ENCODE measurements at regions not wholly inside any gene's neighbourhood (a gene's known extent, or its start where the extent isn't known, plus 50 kb on each side); places are given as distances from the start of the nearest gene placed in this dataset.
"Not testable (repeated sequence)": the region's sequence is repeated elsewhere in the genome, so short reads cannot be mapped to it uniquely, and the experiment has no call there.

DNA sequence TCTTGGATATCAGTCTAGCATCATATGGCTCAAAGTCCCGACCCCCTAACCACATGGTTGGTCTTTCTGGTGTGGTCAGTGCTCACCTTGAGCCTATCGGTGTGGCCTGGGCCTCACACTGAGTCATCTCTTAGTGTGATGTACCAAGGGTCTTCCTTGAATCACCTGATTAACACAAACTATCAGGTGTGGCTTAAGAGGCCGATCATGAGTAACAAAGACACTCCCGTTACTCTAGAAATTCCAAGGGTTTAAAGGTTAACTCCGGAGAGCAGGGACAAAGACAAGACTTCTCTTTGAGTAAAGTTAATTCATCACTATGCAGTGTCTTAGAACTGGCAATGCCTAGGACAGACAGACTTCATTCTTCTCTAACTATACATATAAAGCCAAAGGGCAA lies 52.3 kb upstream of the ARMC3 start:
- no peak for DNase-seq (ENCODE audit: low read depth)

DNA sequence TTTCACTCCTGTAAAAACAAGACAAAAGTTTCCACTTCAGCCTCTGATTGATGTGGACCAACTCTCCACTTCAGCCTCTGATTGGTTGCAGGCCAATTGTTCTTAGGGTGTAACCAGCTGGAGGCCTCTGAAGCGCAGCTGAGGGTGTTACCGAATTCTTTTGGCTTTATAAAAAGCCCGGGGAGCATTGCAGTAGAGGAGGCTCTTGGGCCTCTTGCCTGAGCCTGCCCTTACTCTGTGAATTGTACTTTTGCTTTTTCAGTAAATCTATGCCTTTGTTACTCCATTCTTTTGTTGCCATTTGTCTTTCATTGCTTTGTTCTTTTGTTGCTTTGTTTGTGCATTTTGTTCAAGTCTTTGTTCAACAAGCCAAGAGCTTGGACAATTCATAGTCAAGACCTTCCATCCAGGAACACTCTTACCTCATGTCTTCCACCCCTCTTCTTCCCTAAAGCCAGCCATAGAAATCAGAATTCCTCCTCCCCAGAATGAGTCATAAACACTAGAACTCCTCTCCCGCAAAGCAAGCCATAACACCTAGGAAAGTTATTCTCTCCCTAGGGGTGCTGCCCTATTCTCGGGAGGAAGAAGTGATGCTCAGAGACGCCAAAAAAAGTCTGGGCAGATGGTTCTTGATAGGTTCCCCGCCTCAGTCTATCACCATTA lies 53.5 kb upstream of the ARMC3 start:
- no peak for DNase-seq (ENCODE audit: low read depth)

DNA sequence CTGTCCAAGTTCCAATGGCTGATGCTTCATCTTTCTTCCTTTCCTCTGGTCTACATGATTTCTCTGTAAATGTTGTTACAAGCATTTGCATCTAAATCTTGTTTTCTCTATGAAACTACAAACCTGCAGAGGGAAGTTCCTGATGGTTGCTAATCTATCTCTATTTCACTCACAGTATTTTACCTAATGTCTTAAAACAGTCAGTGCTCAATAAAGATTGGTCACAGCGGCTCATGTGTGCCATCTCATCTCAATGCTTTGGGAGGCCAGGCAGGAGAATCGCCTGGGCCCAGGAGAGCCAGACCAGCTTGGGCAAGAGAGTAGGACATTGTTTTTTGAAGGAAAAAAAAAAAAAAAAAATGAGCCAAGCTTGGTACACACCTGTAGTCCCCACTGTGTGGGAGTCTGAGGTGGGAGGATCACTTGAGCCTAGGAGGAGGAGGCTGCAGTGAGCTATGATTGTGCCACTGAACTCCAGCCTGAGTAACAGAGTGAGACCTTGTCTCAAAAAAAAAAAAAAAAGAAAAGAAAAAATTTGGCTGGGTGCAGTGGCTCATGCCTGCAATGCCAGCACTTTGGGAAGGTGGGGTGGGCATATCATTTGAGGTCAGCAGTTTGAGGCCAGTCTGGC lies 71.3 kb upstream of the ARMC3 start:
- DNase-seq (ENCODE audit: low read depth) = no peak

DNA sequence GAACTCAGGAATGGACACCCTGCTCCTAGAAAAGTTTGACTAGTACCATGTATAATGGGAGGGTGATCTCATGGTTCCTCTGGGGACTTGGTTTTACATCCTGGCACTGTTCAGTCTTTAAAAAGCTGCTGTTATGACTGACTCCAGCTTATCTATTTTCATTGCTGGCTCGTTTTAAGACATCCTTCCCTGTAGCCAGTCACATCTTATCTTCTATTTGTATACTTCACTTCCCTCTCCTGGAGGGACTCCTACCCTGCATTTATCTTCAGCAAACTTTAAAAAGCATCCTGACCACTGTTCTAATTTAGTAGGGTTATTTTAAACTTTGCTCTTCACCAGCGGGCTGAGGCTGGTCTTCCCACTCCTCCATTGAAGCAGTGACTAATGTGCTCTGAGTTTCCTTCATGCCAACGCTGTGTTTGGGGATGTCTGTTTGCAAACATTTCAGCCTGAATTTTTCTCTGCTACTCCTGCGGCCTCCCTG lies 72.9 kb upstream of the ARMC3 start:
- DNase-seq (ENCODE audit: low read depth) = no peak

DNA sequence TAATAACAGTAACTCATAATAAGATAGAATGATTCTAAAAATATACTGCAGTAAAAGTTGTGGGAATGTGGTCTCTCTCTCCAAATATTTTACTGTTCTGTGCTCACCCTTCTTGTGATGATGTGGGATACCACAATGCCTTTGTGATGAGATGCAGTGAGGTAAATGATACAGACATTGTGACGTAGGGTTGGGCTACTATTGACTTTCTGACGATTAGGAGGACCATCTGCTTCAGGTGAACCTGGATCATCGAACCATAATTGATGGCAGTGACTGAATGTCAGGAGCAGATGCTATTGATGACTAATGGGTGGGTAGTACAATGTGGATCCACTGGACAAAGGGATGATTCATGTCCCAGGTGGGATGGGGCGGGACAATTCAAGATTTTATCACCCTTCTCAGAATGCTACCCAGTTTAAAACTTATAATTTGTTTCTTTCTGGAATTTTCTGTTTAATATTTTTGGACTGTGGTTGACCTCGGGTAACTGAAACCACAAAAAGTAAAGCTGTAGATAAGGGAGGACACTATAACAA lies 73.9 kb upstream of the ARMC3 start:
- no peak for DNase-seq (ENCODE audit: low read depth)

DNA sequence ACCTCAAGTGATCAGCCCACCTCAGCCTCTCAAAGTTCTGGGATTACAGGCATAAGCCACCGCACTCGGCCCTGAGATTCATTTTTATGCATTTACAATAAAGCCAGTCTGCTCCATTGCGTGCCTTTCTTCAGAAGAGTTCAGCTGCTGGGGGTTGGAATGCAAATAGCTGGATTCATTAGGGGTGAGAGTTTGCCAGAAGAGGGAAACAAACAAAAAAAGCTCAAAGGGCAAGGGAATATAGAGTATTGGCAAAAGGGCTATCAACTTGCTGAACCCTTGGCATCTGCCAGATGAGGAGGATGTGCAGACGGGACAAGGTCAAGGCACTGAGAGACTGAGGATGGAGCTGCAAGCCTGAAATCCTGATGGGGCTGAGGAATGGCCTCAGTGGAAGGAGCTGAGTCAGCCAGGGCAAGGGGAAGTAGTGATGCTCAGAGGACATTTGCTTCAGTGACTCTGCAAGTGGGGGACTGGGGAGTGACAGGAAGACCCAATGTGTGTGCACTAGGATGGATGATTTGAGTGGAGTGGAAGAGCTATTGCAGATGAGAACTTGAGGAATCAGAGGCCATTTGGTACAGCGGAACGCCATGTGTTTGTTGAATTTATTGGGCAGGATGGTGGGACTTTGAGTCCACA lies 75.0 kb upstream of the ARMC3 start:
- no peak for DNase-seq (ENCODE audit: low read depth)

DNA sequence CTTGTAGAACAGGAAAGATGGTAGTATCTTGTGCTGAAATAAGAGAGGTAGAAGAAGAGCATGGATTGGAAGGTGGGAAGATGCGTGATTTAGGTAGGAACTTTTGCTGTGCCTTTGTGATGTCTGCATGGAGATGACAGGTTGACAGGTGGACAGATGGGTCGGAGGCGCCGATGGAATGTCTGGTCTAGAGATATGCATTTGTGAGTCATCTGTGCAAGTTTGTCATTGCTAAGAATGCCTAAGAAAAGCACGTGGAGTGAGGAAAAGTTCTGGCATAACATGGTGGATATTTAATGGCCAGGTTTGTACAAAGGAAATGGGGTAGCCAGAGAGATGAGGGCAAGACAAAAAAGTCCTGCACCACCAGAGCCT lies 76.0 kb upstream of the ARMC3 start:
- no peak for DNase-seq (ENCODE audit: low read depth)

DNA sequence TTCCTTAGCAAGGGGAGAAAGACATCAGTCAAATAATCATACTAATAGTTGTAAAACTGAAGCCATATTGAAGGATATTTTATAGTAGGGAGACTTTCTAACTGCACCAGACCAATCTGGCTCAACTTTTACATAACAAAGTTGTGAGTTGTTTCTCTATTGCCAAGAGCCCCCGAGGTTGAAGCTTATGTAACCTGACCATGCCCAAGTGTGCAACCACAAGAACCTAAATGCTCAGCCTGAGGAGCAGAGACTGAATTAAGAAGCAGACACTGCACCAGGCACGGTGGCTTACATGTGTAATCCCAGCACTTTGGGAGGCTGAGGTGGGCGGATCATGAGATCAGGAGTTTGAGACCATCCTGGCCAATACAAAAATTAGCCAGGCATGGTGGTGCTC lies 77.3 kb upstream of the ARMC3 start:
- no peak for DNase-seq (ENCODE audit: low read depth)

DNA sequence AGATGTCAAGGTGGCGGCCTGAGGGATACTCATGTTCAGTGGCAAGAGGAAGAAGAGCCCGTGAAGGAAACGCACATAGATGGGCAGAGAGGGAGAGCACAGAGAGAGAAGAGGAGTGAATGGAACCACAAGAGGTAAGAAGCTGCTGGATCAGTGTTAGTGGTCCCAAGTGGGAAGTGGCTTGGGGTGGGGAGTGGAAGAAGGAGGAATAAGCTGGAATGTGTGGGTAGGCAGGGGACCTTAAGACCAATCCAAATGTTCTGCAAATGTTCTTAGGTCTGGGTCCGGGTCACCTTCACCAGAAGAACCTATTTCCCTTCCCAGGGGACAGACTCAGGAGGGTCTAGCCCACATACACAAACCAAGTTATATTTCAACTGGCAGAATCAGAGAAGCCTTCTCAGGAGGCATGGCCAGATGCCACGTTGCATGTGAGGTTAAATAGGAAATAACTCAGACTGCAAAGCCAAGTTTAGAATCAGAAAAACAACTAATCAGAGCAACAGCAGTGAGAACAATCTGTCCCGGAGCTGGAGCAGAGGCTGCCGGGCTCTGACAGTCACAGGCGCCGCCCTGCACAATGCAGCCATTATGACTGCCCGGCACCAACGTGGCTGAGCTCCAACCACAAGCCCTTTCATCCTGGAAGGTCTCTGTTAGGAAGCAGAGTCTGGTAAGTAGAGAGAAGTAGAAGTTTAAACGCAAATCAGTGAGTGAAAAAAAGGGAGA lies 78.6 kb upstream of the ARMC3 start:
- DNase-seq (ENCODE audit: low read depth) = no peak

DNA sequence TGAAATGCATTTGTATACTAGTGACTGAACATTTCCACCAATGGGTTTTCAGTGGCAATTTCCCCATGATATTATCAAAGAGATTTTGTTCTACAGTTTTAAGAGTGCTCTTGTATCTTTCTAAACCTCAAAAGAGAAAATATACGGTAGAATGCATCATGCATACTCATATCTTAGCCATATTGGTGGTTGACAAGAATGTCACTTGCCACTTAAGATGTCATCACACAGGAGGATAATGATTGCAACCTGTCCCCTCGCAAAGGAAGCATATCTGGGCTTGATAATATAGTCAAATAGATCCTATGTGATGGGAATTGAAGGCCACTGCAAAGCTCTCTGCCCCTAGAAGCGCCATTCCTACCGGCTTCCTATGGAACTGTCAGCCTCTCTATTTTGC lies 79.3 kb upstream of the ARMC3 start:
- no peak for DNase-seq (ENCODE audit: low read depth)

DNA sequence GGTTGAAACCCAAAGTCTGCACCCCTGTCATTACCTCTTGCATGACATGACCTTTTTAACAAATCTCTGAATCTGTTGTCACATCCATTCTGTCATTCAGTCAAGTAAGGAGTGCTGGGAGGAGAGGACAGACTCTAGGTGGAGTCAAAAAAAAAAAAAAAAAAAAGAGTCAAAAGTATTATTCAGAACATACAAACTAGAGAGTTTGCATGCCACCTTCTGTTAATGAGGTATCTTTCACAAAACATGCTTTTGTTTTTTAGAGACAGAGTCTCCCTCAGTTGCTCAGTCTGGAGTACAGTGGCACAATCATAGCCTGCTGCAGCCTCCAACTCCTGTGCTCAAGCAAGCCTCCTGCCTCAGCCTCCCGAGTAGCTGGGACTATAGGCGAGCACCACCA lies 81.6 kb upstream of the ARMC3 start:
- no peak for DNase-seq (ENCODE audit: low read depth)

DNA sequence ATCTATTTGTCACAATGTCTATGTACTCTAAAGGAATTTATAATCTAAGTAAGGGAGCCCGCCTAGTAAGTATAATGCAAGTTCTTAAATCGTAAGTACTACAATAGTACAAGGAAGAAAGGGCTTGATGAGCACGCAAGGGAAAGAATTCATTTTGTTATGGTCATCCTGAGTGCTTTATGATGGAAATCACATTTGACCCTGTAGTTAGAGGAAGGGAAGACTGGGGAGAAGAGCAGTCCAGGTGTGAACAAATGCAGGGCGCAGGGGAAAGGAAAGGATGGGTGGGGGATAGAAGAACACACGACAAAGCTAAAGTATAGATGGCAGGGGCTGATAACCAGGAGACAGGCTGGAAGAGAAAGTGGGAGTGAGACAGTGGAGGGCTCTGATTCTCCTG lies 88.2 kb upstream of the ARMC3 start:
- DNase-seq (ENCODE audit: low read depth) = no peak

DNA sequence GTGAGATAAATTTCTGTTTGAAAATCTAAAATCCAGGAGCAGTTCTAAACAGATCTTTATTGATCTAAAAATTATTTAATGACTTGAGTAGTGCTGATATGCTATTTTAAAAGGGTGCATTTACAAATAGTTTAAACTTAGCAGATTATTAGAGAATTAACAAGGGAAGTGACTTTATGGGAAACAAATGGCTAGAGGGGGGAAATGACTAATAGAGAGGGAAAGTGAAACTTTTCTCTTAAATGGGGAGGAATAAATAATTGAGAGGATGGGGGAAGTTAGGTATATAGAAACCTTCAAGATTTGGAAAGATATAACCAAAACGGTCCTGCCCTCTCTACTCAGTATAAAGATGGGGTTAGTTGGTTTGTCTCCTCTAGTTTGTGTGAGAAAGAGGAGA lies 90.1 kb upstream of the ARMC3 start:
- DNase-seq (ENCODE audit: low read depth) = no peak

DNA sequence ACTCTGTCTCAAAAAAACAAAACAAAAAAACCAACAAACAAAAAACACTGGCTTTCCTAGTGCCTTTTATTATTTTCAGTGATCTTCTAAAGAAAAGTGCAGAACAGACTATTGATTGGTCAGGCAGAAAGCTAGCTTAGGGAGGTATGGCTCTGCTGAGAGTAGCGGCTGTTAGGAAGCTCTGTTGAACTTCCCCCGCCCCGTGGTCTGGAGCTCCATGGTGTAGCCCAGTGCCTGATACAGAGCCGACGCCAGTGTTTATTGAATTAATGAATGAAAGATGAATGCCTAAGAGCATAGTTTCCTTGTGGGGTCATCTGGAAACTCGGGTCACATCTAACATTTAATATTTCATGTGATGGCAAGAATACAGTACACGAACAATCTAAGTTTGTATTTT lies 90.5 kb upstream of the ARMC3 start:
- DNase-seq (ENCODE audit: low read depth) = no peak

DNA sequence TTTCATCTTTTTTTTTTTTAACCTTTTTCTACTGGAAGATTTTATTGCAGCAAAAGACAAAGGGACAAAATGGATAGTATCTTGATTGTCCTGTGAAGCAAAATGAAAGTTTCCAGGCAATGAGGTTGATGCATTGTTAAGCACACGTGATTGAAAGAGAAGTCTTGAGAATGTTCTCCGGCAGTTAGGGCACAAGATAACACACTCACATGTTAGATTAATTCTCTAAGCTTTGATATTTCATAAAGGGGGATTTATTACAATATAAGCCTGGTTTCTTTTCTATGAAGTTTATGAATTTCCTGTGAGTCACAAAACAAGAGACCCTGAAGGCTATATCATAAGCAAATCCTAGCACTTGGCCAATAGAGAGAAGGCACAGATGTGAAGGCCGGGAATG lies 93.4 kb upstream of the ARMC3 start:
- DNase-seq (ENCODE audit: low read depth) = no peak

DNA sequence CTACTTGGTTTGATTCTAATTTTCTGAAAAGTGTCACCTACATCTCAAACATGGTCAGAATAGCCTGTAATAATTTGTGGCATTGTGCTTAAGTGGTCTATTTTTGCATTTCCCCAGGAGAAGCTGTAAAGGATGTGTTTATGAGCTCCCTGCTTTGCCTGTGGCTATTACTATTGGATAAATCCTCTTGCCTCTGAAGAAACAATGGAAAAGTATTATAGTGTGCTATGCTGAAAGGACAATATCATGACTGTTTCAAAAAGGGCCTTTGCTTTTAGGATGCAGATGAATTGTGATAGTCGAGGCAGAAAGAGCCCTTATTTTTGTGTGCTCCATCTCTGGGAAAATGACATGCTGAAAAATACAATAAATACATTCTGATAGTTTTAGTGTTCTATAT lies 94.1 kb upstream of the ARMC3 start:
- no peak for DNase-seq (ENCODE audit: low read depth)

DNA sequence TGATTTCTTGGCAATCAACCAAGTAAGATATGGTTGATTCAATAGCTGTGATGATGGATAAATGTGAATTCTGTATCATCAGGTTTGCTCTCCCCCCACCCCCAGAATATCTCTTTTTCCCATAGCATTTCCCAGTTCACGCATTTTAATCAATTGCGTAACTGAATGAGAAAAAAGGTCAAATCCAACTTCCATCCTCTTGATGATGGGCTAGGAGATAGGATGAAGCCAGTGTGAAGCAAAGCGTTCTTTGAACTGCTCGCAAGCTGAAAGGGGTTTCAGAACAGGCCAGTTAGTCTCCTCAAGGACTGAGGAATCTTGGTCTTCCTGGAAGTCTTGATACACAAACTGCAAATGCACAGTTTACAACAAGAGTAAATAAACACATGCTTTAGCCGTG lies 94.5 kb upstream of the ARMC3 start:
- no peak for DNase-seq (ENCODE audit: low read depth)

DNA sequence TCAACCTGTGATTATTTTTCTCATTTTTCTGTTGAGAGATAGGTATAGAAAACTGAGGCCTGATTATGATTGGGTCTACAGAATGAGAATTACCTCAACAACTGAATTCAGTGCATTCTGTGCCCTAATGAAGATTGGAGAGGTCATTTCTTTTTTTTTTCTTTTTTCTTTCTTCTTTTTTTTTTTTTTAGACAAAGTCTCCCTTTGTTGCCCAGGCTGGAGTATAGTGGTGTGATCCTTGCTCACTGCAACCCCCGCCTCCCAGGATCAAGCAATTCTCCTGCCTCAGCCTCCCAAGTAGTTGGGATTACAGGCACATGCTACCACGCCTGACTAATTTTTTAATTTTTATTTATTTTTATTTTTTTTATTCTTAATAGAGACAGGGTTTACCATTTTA lies 95.0 kb upstream of the ARMC3 start:
- no peak for DNase-seq (ENCODE audit: low read depth)

DNA sequence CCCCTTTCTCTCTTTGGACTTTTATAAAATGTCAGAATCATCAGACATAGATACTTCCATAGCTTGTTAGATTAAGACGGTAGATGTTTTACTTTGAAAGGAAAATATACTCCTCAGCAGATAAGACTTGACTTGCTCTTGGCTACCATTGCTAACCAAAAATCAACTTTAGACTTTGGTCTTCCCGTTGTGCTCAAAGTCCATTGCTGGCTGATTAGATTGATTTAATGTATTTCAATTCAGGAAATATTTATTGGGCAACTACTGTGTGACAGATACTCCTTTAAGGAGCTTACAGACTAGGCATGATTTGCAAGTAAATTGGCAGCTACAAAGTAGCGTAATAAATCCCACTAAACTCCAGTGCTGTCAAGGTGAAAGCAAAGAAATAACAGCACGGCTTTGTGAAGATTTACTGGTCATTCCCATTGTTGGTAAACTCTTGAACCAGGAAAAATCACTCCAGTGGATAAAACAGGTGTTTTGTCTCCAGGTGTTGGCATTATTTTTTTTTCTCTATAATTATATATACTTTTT lies 95.7 kb upstream of the ARMC3 start:
- no peak for DNase-seq (ENCODE audit: low read depth)

DNA sequence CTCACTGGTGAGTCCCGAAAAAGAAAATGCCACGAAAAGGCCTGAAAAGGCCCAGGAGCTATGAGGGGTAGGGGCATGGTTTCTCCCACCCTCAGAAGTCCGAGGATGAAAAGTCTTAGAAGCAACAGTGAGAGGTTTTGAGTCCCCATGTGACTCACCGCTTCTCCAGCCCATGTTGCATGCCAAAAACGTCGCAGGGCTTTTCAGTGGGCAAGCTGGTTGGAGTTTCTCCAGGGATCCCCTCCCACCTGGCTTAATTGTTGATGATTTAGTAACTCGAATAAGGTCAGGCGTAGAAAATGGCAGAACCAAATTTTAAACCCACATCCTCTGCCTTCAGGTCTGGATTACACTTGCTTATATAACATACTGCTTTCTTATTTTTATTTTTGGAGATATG lies 96.3 kb upstream of the ARMC3 start:
- peak; percentile 48 for DNase-seq (ENCODE audit: low read depth)

DNA sequence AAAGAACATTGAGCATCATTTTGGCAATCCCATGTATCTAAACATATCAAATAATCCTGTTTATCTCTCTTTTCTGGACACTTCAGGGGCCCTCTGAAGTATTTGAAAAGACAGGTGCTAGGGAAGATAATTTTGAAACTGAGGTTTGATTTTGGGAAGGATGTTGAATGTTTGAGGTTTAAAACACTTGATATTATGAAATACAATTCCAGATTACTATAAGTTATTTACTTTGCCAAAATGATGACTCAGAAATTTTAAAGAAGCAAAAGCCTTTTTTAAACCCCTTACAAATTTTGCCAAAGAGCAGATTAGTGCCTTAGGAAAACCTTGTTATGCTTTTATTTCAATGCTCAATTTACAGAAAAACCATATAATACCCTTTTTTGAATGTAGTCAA lies 99.1 kb upstream of the ARMC3 start:
- not testable (repeated sequence) for DNase-seq (ENCODE audit: low read depth)

DNA sequence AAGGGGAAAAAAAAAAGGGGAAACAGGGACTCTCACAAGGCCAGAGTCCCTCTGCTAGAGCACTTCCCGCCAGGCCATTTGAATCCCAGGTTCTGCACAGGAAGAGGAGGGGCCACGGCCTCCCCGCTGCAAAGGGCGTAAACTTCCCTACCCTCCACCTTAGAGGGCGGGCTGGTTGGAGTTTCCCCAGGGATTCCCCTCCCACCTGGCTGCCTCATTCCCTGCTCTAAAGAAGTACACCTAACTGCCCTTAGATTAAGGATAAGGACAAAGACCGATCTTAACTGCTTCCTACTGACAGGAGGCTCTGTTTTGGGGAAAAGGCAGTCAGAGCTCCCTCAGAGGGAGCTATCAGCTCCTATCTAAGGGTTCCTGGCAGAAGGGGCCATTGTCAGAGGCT lies 102.0 kb upstream of the ARMC3 start:
- DNase-seq (ENCODE audit: low read depth) = no peak
